Testis (tissue), 2 donors: ENCODE measurements at regions not wholly inside any gene's neighbourhood (a gene's known extent, or its start where the extent isn't known, plus 50 kb on each side); places are given as distances from the start of the nearest gene placed in this dataset.

Experiments
- DNase-seq: peaks from one replicate; pipeline ENCODE4 v3.0.0-alpha.2; 2019
- H3K27ac ChIP-seq, 2 donors: fragments of 200-600 bp; sonication (generic); one replicate each; pipeline ENCODE4 v1.5.1; 2019
- H3K27me3 ChIP-seq: fragments of 200-600 bp; sonication (generic); one replicate; pipeline ENCODE4 v1.5.1; 2019
- H3K36me3 ChIP-seq: fragments of 200-600 bp; sonication (generic); one replicate; pipeline ENCODE4 v1.5.1; 2017; ENCODE audit warnings: low read depth; ENCODE audit errors: missing control alignments
- H3K4me1 ChIP-seq: fragments of 200-600 bp; sonication (generic); one replicate; pipeline ENCODE4 v1.5.1; 2019
- H3K4me3 ChIP-seq, 2 donors: fragments of 200-600 bp; sonication (generic); one replicate each; pipeline ENCODE4 v1.5.1; 2017 to 2019
- H3K9me3 ChIP-seq: fragments of 200-600 bp; sonication (generic); one replicate; pipeline ENCODE4 v1.5.1; 2017
- POLR2A ChIP-seq: fragments of 450-650 bp; IDR thresholded peaks from one replicate; pipeline ENCODE4 v1.6.1; 2017; ENCODE audit warnings: antibody characterized with exemption, mild to moderate bottlenecking, moderate library complexity
- WGBS, 2 donors: methylation state at CpG; one replicate each; pipeline ENCODE4 v1.1.5; 2018; 5-methylcytosine and 5-hydroxymethylcytosine counted together
- intact Hi-C: fragments of 100-400 bp; cut with DNase I; formaldehyde crosslinking; loops from one replicate; pipeline ENCODE4 v1.15.1; 2023; ENCODE audit warnings: low total_unique reads
- TF ChIP-seq, protein P1 (sequence below), 3 experiments: fragments of 450-650 bp in 2 of 3; fragments of 200-600 bp in 1 of 3; sonication (generic) in 1 of 3; IDR thresholded peaks; one replicate each; pipeline ENCODE4 v1.5.1; 2016 to 2019; ENCODE audit warnings: antibody characterized with exemption in 3 of 3, mild to moderate bottlenecking in 2 of 3, moderate library complexity in 1 of 3

DNA sequence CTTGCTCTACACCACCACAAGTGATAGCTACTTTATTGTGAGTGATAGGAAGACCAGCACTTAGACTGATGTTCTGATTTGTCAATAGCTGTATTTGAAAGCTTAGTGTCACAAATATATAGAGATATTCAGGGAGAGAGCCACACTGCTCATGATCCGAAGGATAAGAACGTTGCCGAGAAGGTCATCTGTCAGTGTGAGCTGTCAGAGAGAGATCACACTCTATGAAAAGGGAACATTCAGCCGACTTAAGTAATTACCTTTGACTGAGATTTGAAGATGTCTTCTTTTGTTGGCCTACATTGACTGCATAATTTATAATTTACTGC lies 322.6 kb downstream of the TFEC start:
- Histone ChIP-seq H3K4me3 (no peak overlapping the region), H3K4me1 (no peaks in the 10 kb centered on the region), H3K27me3 (no peaks in the 10 kb centered on the region), H3K27ac (no peak overlapping the region), H3K9me3 (no peaks in the 10 kb centered on the region), H3K36me3 (no peaks in the 10 kb centered on the region)
- no peak for TF ChIP-seq POLR2A
- TF ChIP-seq, protein P1, sequence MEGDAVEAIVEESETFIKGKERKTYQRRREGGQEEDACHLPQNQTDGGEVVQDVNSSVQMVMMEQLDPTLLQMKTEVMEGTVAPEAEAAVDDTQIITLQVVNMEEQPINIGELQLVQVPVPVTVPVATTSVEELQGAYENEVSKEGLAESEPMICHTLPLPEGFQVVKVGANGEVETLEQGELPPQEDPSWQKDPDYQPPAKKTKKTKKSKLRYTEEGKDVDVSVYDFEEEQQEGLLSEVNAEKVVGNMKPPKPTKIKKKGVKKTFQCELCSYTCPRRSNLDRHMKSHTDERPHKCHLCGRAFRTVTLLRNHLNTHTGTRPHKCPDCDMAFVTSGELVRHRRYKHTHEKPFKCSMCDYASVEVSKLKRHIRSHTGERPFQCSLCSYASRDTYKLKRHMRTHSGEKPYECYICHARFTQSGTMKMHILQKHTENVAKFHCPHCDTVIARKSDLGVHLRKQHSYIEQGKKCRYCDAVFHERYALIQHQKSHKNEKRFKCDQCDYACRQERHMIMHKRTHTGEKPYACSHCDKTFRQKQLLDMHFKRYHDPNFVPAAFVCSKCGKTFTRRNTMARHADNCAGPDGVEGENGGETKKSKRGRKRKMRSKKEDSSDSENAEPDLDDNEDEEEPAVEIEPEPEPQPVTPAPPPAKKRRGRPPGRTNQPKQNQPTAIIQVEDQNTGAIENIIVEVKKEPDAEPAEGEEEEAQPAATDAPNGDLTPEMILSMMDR (IDR thresholded peaks at IDR 0.05): no peak
- 48 to 58% methylated on average over 4 of the region's 4 CpGs for WGBS, 2 donors
- DNase-seq: no peak
- intact Hi-C loops: no loop called here

DNA sequence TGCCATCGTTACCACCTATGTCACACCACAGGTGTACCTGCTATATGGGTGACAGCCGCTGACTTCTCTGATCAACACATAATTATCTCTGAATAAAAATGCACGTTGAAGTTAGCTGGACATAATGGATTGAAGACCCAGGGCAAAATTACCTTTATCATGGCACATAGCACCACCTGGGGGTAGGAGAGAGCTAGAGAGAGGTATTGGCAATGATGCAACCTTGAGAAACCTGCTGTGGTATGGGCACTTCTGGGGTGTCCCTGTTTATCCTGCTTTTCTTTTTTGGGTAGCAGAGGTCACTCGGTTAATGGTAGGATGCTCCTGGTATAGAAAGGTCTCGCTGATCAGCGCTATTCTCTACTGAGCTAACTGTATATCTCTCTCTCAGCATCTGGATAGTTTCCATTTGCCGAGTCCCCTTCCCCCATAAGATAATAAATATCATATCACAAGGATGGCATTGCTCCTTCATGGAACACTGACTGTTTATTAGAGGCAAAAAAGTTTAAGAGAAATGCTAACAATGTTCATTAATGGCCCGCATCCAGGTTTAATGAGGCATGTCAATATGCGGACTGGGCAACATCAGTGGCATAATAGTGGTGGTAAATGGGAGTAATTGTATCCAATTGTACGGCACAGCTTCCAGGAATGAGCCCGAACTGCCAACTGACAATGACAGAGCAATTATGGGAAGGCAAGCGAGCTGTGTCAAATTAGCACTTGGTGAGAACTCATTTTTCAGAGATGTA lies 323.1 kb downstream of the TFEC start:
- WGBS, 2 donors: 52 to 65% methylated on average over 12 of the region's 12 CpGs

DNA sequence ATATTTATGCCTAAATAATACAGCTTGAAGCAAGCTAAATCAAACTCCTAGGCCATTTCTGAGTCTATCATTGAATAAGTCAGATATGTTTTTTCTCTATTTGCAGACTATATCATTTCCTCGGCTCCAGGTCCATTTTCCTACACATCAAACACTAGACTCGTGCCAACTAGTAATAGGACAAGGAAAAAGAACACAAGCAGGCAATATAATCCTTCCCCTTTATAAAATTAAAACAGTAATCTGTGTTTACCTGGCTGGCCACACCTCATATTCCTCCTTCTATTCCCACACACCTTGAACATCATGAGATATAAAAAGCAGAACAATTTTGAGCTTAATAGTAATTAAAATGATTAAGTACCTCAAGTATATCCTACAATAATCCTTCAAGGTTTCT lies 325.7 kb downstream of the TFEC start:
- 70 to 84% methylated on average over 2 of the region's 2 CpGs for WGBS, 2 donors

More for the DNA sequence above, 323.1 kb downstream of the TFEC start:
- no peak for DNase-seq
- Histone ChIP-seq H3K36me3 (no peaks in the 10 kb centered on the region), H3K27ac (no peak overlapping the region), H3K9me3 (no peaks in the 10 kb centered on the region), H3K4me3 (no peak overlapping the region), H3K27me3 (no peaks in the 10 kb centered on the region), H3K4me1 (no peaks in the 10 kb centered on the region)
- TF ChIP-seq, protein P1 (IDR thresholded peaks at IDR 0.05): no peak
- TF ChIP-seq POLR2A: no peak
- intact Hi-C loops: no loop called here

DNA sequence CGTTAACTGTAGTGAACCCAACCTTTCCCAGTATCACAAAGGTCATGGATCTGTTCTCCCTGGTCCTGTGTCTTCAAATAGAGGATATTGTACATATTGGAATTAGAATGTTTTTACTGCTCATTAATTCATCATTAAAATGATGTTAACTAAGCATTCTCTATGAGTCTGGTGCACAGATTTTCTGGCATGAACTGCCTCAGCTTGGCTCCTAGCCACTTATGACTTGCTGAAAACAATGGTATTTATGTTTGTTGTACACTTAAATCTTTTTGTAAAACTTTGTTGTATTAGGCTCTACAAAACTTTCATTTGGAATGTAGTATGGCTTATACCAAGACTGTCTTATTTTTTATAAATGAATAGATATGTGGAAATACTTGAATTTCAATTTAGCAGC lies 329.4 kb downstream of the TFEC start:
- H3K9me3 ChIP-seq: no peaks in the 10 kb centered on the region
- intact Hi-C loops: no loop called here
- WGBS, 2 donors: 48 to 66% methylated on average over 1 of the region's 1 CpG

More for the DNA sequence above, 325.7 kb downstream of the TFEC start:
- intact Hi-C loops: no loop called here
- no peaks in the 10 kb centered on the region for H3K9me3 ChIP-seq
- no peak overlapping the region for H3K4me3 ChIP-seq
- no peaks in the 10 kb centered on the region for H3K36me3 ChIP-seq
- no peaks in the 10 kb centered on the region for H3K4me1 ChIP-seq
- H3K27ac ChIP-seq: no peak overlapping the region
- H3K27me3 ChIP-seq: no peaks in the 10 kb centered on the region
- no peak for DNase-seq
- TF ChIP-seq POLR2A: no peak
- TF ChIP-seq, protein P1 (IDR thresholded peaks at IDR 0.05): no peak

More for the DNA sequence above, 329.4 kb downstream of the TFEC start:
- no peaks in the 10 kb centered on the region for H3K27me3 ChIP-seq
- no peaks in the 10 kb centered on the region for H3K36me3 ChIP-seq
- H3K4me3 ChIP-seq: no peak overlapping the region
- no peak overlapping the region for H3K27ac ChIP-seq
- DNase-seq: no peak
- no peak for TF ChIP-seq POLR2A
- TF ChIP-seq, protein P1 (IDR thresholded peaks at IDR 0.05): no peak
- H3K4me1 ChIP-seq: no peaks in the 10 kb centered on the region
